ENCODE measurements at regions not wholly inside any gene's neighbourhood (a gene's known extent, or its start where the extent isn't known, plus 50 kb on each side); places are given as distances from the start of the nearest gene placed in this dataset.

- TF ChIP-seq, protein P1, sequence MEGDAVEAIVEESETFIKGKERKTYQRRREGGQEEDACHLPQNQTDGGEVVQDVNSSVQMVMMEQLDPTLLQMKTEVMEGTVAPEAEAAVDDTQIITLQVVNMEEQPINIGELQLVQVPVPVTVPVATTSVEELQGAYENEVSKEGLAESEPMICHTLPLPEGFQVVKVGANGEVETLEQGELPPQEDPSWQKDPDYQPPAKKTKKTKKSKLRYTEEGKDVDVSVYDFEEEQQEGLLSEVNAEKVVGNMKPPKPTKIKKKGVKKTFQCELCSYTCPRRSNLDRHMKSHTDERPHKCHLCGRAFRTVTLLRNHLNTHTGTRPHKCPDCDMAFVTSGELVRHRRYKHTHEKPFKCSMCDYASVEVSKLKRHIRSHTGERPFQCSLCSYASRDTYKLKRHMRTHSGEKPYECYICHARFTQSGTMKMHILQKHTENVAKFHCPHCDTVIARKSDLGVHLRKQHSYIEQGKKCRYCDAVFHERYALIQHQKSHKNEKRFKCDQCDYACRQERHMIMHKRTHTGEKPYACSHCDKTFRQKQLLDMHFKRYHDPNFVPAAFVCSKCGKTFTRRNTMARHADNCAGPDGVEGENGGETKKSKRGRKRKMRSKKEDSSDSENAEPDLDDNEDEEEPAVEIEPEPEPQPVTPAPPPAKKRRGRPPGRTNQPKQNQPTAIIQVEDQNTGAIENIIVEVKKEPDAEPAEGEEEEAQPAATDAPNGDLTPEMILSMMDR (IDR thresholded peaks at IDR 0.05): no peak
- no peak for TF ChIP-seq POLR2A (IDR thresholded peaks at IDR 0.05)
Observed at GRCh38 chr15:69555080-69555479, 102.5 kb downstream of the RPLP1 start.
